T-helper 2 cell treated with Interferon-gamma antibody and Interleukin-4, amounts not matched to agents 5 μg/mL and 100 μg/mL, for 36 hours (primary cell): ENCODE measurements at regions not wholly inside any gene's neighbourhood (a gene's known extent, or its start where the extent isn't known, plus 50 kb on each side); places are given as distances from the start of the nearest gene placed in this dataset.

Experiments used
- DNase-seq: peaks from one replicate; pipeline ENCODE4 v3.0.0; 2021; ENCODE audit warnings: low spot score
- H3K27ac Mint-ChIP-seq: one replicate; pipeline ENCODE4 v1.8.0; 2021; ENCODE audit warnings: mild to moderate bottlenecking, mixed read lengths
- H3K27me3 Mint-ChIP-seq: one replicate; pipeline ENCODE4 v1.8.0; 2021; ENCODE audit warnings: low read depth, mixed read lengths
- H3K36me3 Mint-ChIP-seq: one replicate; pipeline ENCODE4 v1.8.0; 2021; ENCODE audit warnings: low read depth, mixed read lengths
- H3K4me1 Mint-ChIP-seq: one replicate; pipeline ENCODE4 v1.8.0; 2021; ENCODE audit warnings: low read depth, mixed read lengths
- H3K4me3 Mint-ChIP-seq: one replicate; pipeline ENCODE4 v1.8.0; 2022; ENCODE audit warnings: mild to moderate bottlenecking, moderate library complexity, mixed read lengths
- H3K9me3 Mint-ChIP-seq: one replicate; pipeline ENCODE4 v1.8.0; 2021; ENCODE audit warnings: mixed read lengths

DNA sequence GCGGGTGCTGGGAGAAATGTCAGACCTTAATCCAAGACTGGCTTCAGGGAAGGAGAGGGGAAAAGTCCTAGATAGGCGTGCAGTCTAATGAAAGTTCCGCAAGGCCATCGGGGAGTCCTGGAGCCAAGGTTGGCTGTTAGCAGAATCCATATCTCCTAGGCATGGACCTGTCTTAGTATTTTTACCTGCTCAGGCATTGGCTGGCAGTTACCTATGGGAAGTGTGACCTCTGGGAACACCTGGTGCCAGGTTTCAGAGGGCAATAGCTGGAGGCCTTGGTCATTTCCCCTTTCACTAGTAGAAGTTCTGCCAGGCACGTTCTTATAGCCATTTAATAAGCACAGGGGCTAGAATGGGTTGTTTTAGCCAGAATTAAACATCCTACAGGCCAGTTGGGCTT is 330.8 kb upstream of the SEMA6D start:
- DNase-seq, result no peak
- H3K36me3 Mint-ChIP-seq, result no peaks in the 10 kb centered on the region
- H3K27ac Mint-ChIP-seq, result no peak overlapping the region
- no peaks in the 10 kb centered on the region for H3K4me1 Mint-ChIP-seq
- no peaks in the 10 kb centered on the region for H3K9me3 Mint-ChIP-seq
- no peak overlapping the region for H3K4me3 Mint-ChIP-seq
- no peaks in the 10 kb centered on the region for H3K27me3 Mint-ChIP-seq

DNA sequence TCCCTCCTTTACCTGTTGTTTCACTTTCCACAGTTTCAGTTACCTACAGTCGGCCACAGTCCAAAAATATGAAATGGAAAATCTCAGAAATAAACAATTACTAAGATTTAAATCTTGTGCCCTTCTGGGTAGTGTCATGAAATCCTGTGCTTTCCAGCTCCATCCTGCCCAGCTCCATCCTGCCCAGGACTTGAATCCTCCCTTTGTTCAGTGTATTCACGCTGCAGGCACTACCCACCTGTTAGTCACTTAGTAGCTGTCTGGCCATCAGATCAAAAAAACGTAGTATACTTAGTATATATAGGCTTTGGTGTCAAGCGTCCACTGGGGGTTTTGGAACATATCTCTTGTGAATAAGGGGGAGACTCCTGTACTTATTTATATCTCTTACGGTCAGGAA is 329.0 kb upstream of the SEMA6D start:
- H3K36me3 Mint-ChIP-seq, result no peaks in the 10 kb centered on the region
- no peaks in the 10 kb centered on the region for H3K9me3 Mint-ChIP-seq
- no peak overlapping the region for H3K4me3 Mint-ChIP-seq
- no peaks in the 10 kb centered on the region for H3K27me3 Mint-ChIP-seq
- H3K4me1 Mint-ChIP-seq, result no peaks in the 10 kb centered on the region
- H3K27ac Mint-ChIP-seq, result no peak overlapping the region
- DNase-seq, result no peak

DNA sequence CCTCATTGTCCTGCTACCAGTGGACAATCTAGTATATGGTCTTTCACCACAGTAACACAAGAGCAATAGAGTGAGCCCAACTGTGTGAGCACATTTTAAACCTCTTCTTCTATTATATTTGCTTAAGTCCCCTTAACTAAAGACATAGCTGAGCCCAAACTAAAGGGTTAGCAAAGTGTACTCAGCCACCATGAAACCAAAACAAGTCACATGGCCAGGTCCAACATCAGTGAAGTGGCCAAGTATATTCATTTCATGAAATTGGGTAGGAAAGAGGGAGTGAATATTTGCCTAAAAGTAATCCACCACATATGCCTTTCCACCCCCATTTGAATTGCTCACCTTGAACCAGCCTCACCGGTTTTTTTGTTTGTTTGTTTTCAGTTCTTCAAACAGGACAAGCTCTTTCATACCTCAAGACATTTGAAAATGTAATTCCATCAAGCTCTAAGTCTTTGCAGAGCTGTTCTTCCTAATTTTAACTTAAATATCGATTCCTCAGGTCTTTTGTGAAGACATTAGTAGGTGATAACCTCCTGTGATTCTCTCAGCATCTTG is 327.0 kb upstream of the SEMA6D start:
- H3K4me3 Mint-ChIP-seq, result no peak overlapping the region
- H3K9me3 Mint-ChIP-seq, result no peaks in the 10 kb centered on the region
- DNase-seq, result no peak
- H3K36me3 Mint-ChIP-seq, result no peaks in the 10 kb centered on the region
- H3K27me3 Mint-ChIP-seq, result no peaks in the 10 kb centered on the region
- H3K4me1 Mint-ChIP-seq, result no peaks in the 10 kb centered on the region
- no peak overlapping the region for H3K27ac Mint-ChIP-seq

DNA sequence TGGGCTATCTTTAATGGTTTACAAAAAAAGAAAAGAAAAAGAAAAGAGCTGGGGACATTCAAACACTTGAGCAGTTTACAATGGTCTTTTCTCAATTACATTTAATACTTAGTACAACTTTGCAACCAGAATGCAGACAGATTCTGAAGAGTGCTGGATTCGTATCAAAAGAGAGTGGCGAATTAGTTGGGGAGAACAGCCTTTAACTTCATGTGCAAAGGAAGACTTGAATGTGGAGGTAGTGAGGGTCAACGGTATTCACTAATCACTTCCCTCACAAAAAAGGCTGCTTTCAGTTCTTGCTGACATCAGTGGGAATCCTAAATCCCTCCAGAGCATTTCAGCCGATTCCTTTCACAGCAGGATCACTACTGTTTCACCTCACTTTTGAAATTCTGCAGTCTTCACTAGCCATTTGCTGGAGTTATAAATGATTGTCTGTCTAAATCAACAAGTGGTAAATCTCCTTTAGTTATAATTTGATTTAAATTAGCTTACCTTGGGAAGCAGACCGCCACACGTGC is 323.0 kb upstream of the SEMA6D start:
- Mint-ChIP-seq H3K27me3 (no peaks in the 10 kb centered on the region), H3K9me3 (peaks cover 4% of the 10 kb centered on the region), H3K27ac (no peak overlapping the region), H3K36me3 (no peaks in the 10 kb centered on the region), H3K4me3 (no peak overlapping the region), H3K4me1 (no peaks in the 10 kb centered on the region)
- no peak for DNase-seq

DNA sequence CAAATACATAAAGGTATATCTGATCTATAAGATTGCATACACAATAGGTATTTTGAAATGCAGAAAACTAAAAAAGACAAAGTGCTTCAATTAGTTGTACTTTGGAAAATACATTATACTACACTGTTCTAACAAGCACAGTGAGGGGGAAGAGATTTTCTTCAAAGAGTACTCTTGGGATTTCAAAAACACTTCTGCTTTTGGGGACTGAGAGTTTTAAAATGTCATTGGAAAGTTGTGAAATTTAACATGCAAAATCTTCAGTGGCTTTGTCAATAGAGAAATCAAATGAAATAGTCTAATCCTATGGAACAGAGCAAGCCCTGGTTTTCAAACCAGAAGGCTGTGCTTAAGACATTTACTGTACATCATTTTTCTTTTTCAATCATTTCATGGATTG is 322.2 kb upstream of the SEMA6D start:
- DNase-seq, result no peak
- H3K9me3 Mint-ChIP-seq, result peaks cover 4% of the 10 kb centered on the region
- no peaks in the 10 kb centered on the region for H3K4me1 Mint-ChIP-seq
- H3K27me3 Mint-ChIP-seq, result no peaks in the 10 kb centered on the region
- no peak overlapping the region for H3K27ac Mint-ChIP-seq
- H3K36me3 Mint-ChIP-seq, result no peaks in the 10 kb centered on the region
- no peak overlapping the region for H3K4me3 Mint-ChIP-seq

DNA sequence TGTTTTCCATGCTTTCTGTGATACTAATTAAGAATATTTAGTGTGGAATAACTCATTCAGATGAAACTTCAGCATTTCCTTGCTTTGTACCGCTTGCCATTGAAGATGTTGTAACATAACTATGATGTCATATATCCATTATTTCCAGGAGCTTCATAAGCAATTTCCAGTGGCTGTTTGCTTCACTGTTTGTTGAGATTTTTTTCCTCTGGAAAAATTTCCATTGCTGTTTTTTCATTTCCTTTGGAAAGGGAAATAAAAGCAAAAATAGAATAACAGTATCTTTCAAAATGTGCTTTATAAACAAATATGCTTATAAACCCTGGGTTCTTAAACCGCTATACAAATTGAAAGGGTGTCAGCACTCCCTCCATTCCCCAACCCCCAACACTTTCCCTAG is 319.6 kb upstream of the SEMA6D start:
- H3K36me3 Mint-ChIP-seq, result no peaks in the 10 kb centered on the region

DNA sequence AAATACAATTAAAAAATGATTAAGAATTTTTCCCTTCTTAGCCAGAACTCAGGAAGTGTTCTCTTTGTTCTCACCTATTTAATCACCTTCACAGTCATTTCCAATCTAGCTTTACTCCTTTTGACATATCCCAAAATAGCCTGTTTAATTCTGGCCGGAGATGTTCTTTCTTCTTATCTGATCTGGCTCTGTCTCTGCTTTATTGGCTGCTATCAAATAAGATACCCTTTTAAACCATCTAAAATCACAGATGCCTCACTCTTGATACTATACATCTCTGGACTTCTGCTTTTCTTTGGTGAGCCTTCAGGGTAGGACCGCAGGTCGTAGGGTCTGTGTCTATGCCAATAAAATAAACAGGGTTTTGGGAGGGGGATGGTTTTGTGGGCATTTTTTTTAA is 319.2 kb upstream of the SEMA6D start:
- Mint-ChIP-seq H3K36me3 (no peaks in the 10 kb centered on the region), H3K4me3 (no peak overlapping the region), H3K27me3 (no peaks in the 10 kb centered on the region), H3K9me3 (peaks cover 4% of the 10 kb centered on the region), H3K27ac (no peak overlapping the region), H3K4me1 (no peaks in the 10 kb centered on the region)
- no peak for DNase-seq

More for the DNA sequence above, 319.6 kb upstream of the SEMA6D start:
- Mint-ChIP-seq H3K27ac (no peak overlapping the region), H3K27me3 (no peaks in the 10 kb centered on the region), H3K4me3 (no peak overlapping the region), H3K4me1 (no peaks in the 10 kb centered on the region), H3K9me3 (peaks cover 4% of the 10 kb centered on the region)
- no peak for DNase-seq

DNA sequence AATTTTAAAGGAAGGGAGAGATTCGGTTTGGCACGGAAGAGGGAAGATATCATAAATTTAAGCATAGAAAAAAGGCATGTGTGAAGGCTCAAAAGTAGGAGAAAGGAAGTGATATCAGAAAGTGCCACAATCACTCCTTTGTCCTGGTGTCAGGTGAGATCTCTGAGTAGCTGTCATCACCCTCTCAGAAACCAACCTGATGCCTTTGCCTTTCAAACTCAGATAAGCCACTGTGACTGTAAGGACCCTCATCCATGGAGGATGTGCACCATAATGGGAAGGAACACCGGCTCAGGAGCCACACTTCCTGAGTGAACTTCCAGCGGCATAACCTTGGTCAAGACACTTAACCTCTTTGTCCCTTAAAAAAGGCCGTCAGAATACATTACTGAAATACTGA is 318.7 kb upstream of the SEMA6D start:
- Mint-ChIP-seq H3K36me3 (no peaks in the 10 kb centered on the region), H3K9me3 (peaks cover 4% of the 10 kb centered on the region), H3K4me3 (no peak overlapping the region), H3K27me3 (no peaks in the 10 kb centered on the region), H3K27ac (no peak overlapping the region), H3K4me1 (no peaks in the 10 kb centered on the region)
- DNase-seq, result no peak

DNA sequence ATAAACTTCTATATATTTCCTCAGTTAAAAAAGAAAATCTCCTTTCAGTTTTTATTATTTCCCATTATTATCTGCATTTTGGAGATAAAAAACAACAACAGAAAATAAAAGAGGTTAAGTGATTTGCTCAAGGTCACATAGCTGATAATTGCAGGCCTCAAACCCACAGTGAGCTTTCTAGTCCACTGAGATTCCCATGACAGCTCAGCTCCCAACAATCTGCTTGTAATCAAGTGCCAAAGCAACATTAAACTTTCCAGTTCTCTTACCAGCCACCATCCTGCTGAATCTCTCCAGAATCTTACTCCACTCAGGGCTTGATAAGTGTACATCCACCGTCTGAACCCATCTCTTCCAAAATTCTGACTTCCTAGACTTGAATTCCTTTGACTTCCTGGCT is 318.2 kb upstream of the SEMA6D start:
- Mint-ChIP-seq H3K4me3 (no peak overlapping the region), H3K27ac (no peak overlapping the region), H3K9me3 (peaks cover 4% of the 10 kb centered on the region), H3K36me3 (no peaks in the 10 kb centered on the region), H3K27me3 (no peaks in the 10 kb centered on the region), H3K4me1 (no peaks in the 10 kb centered on the region)
- no peak for DNase-seq

DNA sequence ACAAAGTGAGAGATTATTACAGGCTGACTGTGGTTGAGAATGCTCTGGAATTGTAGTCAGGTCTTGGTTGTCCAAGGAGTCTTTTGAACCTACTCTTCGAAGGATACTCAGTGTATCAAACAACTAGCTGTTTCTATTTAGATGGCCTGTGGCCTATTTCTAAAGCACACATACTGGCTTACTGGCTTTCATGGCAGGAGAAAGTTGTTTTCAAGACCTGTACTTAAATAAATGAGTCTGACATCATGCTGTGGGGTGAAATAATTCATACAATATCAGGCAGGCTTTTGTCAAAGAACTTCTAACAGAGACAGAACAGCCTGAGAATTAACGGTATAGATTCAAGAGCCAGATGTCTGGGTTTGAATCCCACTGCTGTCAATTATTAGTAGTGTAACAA is 316.7 kb upstream of the SEMA6D start:
- H3K36me3 Mint-ChIP-seq, result no peaks in the 10 kb centered on the region
- peaks cover 4% of the 10 kb centered on the region for H3K9me3 Mint-ChIP-seq
- H3K27ac Mint-ChIP-seq, result no peak overlapping the region
- no peaks in the 10 kb centered on the region for H3K27me3 Mint-ChIP-seq
- no peaks in the 10 kb centered on the region for H3K4me1 Mint-ChIP-seq
- H3K4me3 Mint-ChIP-seq, result no peak overlapping the region
- DNase-seq, result no peak

DNA sequence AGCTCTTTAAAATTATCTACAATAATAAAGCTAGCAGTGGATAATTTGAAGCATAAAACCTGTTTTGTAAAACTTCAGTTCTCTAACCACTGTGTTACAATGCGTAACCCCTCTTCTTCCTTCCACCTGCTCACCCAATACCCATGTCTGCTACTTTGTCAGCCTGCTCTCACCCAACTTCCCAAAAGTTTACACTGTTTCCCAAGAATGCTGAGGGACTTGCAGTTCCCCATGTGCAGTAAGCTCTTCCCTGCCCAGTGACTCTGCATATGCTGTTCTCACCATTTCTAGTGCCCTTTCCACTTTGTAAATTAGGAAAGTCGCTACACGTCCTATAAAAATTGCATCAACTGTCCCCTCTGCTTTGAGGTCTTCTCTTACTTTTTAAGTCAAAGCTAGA is 315.9 kb upstream of the SEMA6D start:
- Mint-ChIP-seq H3K4me1 (no peaks in the 10 kb centered on the region), H3K27me3 (no peaks in the 10 kb centered on the region), H3K4me3 (no peak overlapping the region), H3K36me3 (no peaks in the 10 kb centered on the region), H3K27ac (no peak overlapping the region), H3K9me3 (no peaks in the 10 kb centered on the region)
- DNase-seq, result no peak

DNA sequence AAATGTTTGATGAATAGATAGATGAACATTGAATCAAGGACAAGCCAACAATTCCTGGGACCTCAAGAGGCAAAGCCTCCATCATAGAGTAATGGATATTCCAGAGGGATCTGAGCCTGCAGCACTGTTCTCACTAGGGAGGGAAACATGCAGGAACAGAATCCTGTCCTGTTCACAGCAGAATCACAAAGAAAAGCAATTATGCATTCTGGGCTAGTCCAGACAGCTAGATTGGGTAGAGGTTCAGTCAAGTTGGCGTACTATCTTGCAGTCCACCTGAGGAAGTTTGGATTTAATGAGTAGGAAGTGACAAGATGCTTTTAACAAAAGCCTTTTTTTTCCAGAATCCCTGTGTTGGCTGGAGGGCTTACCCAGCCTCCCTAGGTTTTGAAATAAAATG is 314.5 kb upstream of the SEMA6D start:
- DNase-seq, result no peak
- Mint-ChIP-seq H3K27me3 (no peaks in the 10 kb centered on the region), H3K9me3 (no peaks in the 10 kb centered on the region), H3K4me1 (no peaks in the 10 kb centered on the region), H3K27ac (no peak overlapping the region), H3K4me3 (no peak overlapping the region), H3K36me3 (no peaks in the 10 kb centered on the region)

DNA sequence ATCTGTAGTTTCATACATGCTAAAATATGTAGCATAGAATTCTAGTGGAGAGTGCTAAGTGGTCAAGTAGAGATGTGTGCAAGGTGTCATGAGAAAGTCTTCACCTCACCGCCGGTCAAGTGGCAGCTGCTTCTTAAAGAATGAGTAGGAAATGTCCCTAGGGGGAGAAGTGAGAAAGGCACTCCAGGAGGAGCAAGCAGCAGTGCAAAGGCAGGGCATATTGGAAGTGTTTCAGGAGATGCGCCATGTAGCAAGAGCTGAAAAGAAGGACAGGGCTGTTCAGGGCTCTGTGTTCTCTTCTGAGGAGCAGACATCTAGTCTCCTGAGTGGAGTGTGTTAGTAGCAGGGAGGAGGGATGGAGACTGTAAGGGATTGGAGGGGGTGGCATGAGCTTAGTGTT is 312.4 kb upstream of the SEMA6D start:
- Mint-ChIP-seq H3K4me3 (no peak overlapping the region), H3K27me3 (no peaks in the 10 kb centered on the region), H3K36me3 (no peaks in the 10 kb centered on the region), H3K4me1 (no peaks in the 10 kb centered on the region), H3K27ac (no peak overlapping the region), H3K9me3 (no peaks in the 10 kb centered on the region)
- no peak for DNase-seq

DNA sequence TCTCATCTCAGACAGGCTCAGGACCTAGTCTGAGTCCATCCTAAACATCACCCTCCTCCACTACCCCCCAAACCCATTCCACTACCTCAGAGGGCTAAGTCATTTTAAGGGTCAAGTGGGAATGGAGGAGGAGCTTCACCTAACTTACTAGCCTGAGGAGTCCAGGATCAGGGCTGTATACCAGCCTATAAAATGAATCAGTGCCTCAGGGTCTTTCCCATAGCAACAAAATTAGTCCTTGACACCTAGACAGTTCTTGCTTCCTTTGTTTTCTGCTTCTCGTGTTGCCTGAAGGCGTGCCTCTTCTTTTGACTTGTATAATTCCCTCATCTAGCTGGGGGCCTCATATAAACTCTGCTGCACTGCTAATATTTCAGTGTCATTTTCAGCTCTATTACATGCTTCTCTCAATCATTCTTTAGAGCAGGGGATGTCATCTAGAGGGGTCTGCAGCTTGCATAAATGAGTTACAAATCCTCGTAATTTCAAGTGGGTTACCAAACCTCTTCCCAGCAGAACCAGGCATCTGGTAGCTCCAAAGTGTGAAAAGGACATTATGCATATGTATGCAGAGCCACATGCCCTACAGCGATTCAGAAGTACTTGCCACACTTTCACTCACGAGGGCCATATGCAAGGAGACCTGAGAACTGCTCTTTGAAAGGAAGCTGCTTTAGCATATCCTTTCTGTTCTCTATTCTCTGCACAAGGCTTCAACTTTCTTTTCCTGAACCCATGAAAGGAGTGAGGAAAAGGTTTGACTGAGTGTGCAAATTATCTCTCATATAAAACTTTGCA is 311.7 kb upstream of the SEMA6D start:
- no peaks in the 10 kb centered on the region for H3K27me3 Mint-ChIP-seq
- no peaks in the 10 kb centered on the region for H3K36me3 Mint-ChIP-seq
- H3K4me3 Mint-ChIP-seq, result no peak overlapping the region
- no peaks in the 10 kb centered on the region for H3K9me3 Mint-ChIP-seq
- no peak for DNase-seq
- no peak overlapping the region for H3K27ac Mint-ChIP-seq
- no peaks in the 10 kb centered on the region for H3K4me1 Mint-ChIP-seq

DNA sequence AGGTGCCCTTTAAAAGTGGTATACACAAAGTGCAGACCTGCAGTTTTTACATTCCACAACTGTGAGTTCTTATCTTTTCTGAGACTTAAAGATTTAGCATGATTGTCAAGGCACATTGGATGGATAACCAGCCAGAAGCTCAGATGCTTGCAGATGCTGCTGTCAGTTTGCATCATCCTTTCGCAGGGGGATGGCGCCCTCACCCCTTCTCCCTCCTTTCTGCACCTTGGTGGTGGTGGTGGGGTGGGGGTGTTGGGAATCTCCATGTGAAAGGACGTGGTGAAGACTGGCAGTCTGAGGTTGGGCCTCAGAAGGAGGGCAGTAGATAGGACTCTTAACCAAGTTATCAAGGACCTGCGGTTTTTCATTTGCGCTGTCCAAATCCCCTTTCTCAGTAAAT is 309.6 kb upstream of the SEMA6D start:
- no peaks in the 10 kb centered on the region for H3K27me3 Mint-ChIP-seq
- no peak for DNase-seq
- H3K9me3 Mint-ChIP-seq, result peaks cover 3% of the 10 kb centered on the region
- H3K4me1 Mint-ChIP-seq, result no peaks in the 10 kb centered on the region
- H3K36me3 Mint-ChIP-seq, result no peaks in the 10 kb centered on the region
- H3K4me3 Mint-ChIP-seq, result no peak overlapping the region
- no peak overlapping the region for H3K27ac Mint-ChIP-seq
